ENCODE measurements at regions not wholly inside any gene's neighbourhood (a gene's known extent, or its start where the extent isn't known, plus 50 kb on each side); places are given as distances from the start of the nearest gene placed in this dataset.

GRCh38 chr5:35416217-35416988, 186.1 kb upstream of the PRLR start:
- H3K4me3 Mint-ChIP-seq = no peak overlapping the region
- no peak for DNase-seq (ENCODE audit: low spot score in 2 of 2)
- H3K36me3 Mint-ChIP-seq = no peaks in the 10 kb centered on the region
- H3K4me1 Mint-ChIP-seq = no peaks in the 10 kb centered on the region
- peaks cover 2% of the 10 kb centered on the region for H3K9me3 Mint-ChIP-seq
- ATAC-seq = no peak
- no peak overlapping the region for H3K27ac Mint-ChIP-seq

DNA sequence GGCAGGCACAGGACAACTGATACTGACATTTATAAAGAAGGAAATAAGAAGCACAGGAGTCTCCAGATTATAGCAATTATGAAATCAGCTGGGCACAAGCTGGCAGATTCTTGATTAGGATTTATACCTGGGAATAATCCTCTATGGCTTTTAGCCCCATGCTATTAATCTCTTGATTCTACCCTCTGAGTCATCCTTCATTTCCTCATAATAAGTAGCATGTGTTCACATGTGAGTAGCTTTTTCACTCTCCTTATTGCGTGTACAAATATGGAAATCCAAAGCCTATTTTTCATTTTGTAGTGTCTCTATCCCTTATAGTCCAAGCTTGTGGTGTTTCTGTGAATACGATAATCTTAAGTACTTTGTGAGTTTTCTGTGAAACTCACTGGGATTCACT, 185.0 kb upstream of the PRLR start:
- no peaks in the 10 kb centered on the region for H3K4me1 Mint-ChIP-seq
- ATAC-seq (no peak), DNase-seq (ENCODE audit: low spot score in 2 of 2) (no peak)
- H3K36me3 Mint-ChIP-seq = no peaks in the 10 kb centered on the region
- peaks cover 2% of the 10 kb centered on the region for H3K9me3 Mint-ChIP-seq
- no peak overlapping the region for H3K27ac Mint-ChIP-seq
- H3K4me3 Mint-ChIP-seq = no peak overlapping the region

DNA sequence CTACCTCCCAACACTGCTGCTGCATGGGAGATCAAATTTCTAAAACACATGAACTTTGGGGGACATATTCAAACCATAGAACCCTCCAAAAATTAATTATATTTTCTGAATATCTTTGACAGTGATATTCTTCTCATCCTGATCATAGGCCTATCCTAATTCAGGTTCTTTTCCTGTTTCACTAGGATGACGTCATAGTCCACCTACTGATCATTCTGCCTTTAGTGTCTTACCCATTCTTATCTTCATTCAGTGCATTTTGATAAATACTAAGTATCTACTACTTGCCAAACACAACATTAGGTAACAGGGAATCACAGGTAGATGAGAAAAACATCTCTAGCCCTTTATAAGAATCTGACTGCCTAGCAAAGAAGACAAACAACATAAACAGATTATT, 179.1 kb upstream of the PRLR start:
- DNase-seq (ENCODE audit: low spot score in 2 of 2) = no peak

DNA sequence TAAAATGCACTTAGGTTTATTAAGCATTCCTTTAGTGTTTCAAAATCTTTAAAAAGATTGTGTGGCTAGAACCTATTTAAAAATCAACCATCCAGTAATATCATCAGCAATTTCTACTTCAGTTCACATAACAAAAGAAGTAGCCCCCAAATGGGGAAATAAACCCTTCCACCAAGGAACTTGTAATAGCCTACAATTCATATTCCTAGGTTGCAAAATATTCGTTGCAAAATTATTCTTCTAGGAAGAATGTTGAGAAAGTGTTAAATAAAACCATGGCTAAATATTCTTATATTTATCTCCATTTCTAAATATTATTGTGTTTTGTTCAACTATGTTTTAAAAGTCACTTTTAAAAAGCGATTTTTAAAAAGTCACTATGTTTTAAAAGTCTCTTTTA, 177.9 kb upstream of the PRLR start:
- Mint-ChIP-seq H3K27ac (no peak overlapping the region), H3K36me3 (no peaks in the 10 kb centered on the region), H3K9me3 (peaks cover 2% of the 10 kb centered on the region), H3K4me3 (no peak overlapping the region), H3K4me1 (no peaks in the 10 kb centered on the region)
- DNase-seq (ENCODE audit: low spot score in 2 of 2) (no peak), ATAC-seq (no peak)

More for the DNA sequence above, 179.1 kb upstream of the PRLR start:
- Mint-ChIP-seq H3K4me1 (no peaks in the 10 kb centered on the region), H3K36me3 (no peaks in the 10 kb centered on the region), H3K9me3 (peaks cover 2% of the 10 kb centered on the region), H3K4me3 (no peak overlapping the region), H3K27ac (no peak overlapping the region)
- no peak for ATAC-seq

GRCh38 chr5:35407697-35408096, 177.4 kb upstream of the PRLR start:
- DNase-seq (ENCODE audit: low spot score in 2 of 2) = no peak
- Mint-ChIP-seq H3K27ac (no peak overlapping the region), H3K9me3 (peaks cover 2% of the 10 kb centered on the region), H3K4me3 (no peak overlapping the region), H3K36me3 (no peaks in the 10 kb centered on the region), H3K4me1 (no peaks in the 10 kb centered on the region)
- no peak for ATAC-seq

- no peak overlapping the region for H3K27ac Mint-ChIP-seq
- no peaks in the 10 kb centered on the region for H3K9me3 Mint-ChIP-seq
- no peak overlapping the region for H3K4me3 Mint-ChIP-seq
- H3K4me1 Mint-ChIP-seq = no peaks in the 10 kb centered on the region
- DNase-seq (ENCODE audit: low spot score in 2 of 2) (no peak), ATAC-seq (no peak)
- H3K36me3 Mint-ChIP-seq = no peaks in the 10 kb centered on the region
Observed at GRCh38 chr5:35405938-35406337, 175.7 kb upstream of the PRLR start.

GRCh38 chr5:35404701-35405100, 174.4 kb upstream of the PRLR start:
- H3K4me3 Mint-ChIP-seq = no peak overlapping the region
- no peaks in the 10 kb centered on the region for H3K9me3 Mint-ChIP-seq
- no peak for ATAC-seq
- H3K36me3 Mint-ChIP-seq = no peaks in the 10 kb centered on the region
- no peak overlapping the region for H3K27ac Mint-ChIP-seq
- DNase-seq (ENCODE audit: low spot score in 2 of 2) = no peak
- no peaks in the 10 kb centered on the region for H3K4me1 Mint-ChIP-seq

GRCh38 chr5:35393901-35394300, 163.6 kb upstream of the PRLR start:
- H3K27ac Mint-ChIP-seq = no peak overlapping the region
- H3K36me3 Mint-ChIP-seq = no peaks in the 10 kb centered on the region
- no peak overlapping the region for H3K4me3 Mint-ChIP-seq
- DNase-seq (ENCODE audit: low spot score in 2 of 2) (no peak), ATAC-seq (no peak)
- H3K4me1 Mint-ChIP-seq = no peaks in the 10 kb centered on the region
- peaks cover 8% of the 10 kb centered on the region for H3K9me3 Mint-ChIP-seq

DNA sequence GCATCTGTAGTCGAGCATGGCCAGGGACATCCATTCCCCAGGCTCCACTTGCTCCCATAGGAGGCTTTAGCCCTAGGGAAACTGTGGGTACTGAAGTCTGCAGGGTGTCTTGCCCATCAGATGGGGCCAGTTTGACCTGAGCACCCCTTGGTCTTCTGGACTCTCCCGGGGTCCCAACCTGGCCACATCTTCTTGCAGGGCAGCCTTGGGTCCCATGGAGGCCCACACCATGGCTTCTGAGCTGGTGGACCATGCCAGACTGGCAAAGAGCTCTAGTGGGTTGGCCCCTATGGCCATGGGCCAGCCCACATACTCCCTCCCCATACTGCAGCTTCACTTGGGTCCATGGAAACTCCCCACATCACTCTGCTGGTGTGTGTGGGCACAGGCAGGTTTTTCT, 154.4 kb upstream of the PRLR start:
- no peak overlapping the region for H3K27ac Mint-ChIP-seq
- H3K4me1 Mint-ChIP-seq = no peaks in the 10 kb centered on the region
- no peaks in the 10 kb centered on the region for H3K36me3 Mint-ChIP-seq
- H3K9me3 Mint-ChIP-seq = no peaks in the 10 kb centered on the region
- ATAC-seq (peak; percentile 19), DNase-seq (ENCODE audit: low spot score in 2 of 2) (no peak)
- no peak overlapping the region for H3K4me3 Mint-ChIP-seq

DNA sequence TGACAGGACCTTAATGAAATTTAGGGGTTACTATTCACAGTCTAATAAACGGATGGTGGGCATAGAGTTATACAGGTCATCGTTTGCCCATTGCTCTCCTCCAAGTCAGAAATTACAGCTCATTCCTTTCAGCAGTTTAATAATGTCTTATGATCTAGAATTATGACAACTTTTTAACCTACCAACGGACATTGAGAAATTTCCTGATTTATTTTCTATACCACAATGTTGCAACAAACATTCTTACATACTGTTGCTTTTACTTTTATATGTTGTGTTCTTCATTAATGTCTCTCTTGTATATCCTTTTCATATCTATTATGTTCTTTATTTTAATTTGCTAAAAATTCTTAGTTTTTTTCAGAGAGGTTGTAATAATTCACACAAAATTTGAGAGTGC, 152.8 kb upstream of the PRLR start:
- DNase-seq (ENCODE audit: low spot score in 2 of 2) (no peak), ATAC-seq (no peak)
- Mint-ChIP-seq H3K36me3 (no peaks in the 10 kb centered on the region), H3K4me3 (no peak overlapping the region), H3K27ac (no peak overlapping the region), H3K4me1 (no peaks in the 10 kb centered on the region), H3K9me3 (no peaks in the 10 kb centered on the region)

GRCh38 chr5:35377653-35378052, 147.4 kb upstream of the PRLR start:
- no peak overlapping the region for H3K4me3 Mint-ChIP-seq
- no peak overlapping the region for H3K27ac Mint-ChIP-seq
- DNase-seq (ENCODE audit: low spot score in 2 of 2) (no peak), ATAC-seq (no peak)
- no peaks in the 10 kb centered on the region for H3K4me1 Mint-ChIP-seq
- no peaks in the 10 kb centered on the region for H3K9me3 Mint-ChIP-seq
- no peaks in the 10 kb centered on the region for H3K36me3 Mint-ChIP-seq

DNA sequence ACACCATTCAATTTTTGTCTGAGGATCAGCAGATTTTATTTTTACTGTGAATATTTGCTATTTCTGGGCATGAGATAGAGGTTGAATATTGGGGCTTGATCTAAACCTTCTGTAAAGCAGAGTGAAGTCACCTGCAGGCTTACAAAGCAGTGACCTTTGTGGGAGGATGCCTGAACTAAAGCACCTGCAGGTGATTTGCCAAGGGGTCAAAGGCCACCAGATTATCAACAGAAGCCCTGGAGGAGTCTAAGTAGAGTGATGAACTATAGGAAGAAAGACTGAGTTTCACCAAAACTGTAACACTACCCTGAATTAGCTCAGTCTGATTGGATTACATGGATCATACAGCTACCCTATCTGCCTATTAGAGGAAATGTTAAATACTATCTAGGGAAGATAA, 144.3 kb upstream of the PRLR start:
- no peak overlapping the region for H3K27ac Mint-ChIP-seq
- no peaks in the 10 kb centered on the region for H3K4me1 Mint-ChIP-seq
- DNase-seq (ENCODE audit: low spot score in 2 of 2) (no peak), ATAC-seq (no peak)
- no peaks in the 10 kb centered on the region for H3K9me3 Mint-ChIP-seq
- no peaks in the 10 kb centered on the region for H3K36me3 Mint-ChIP-seq
- H3K4me3 Mint-ChIP-seq = no peak overlapping the region

GRCh38 chr5:35373249-35373648, 143.0 kb upstream of the PRLR start:
- Mint-ChIP-seq H3K27ac (no peak overlapping the region), H3K4me1 (no peaks in the 10 kb centered on the region), H3K4me3 (no peak overlapping the region), H3K9me3 (no peaks in the 10 kb centered on the region), H3K36me3 (no peaks in the 10 kb centered on the region)
- no peak for ATAC-seq
- DNase-seq (ENCODE audit: low spot score in 2 of 2) = no peak

DNA sequence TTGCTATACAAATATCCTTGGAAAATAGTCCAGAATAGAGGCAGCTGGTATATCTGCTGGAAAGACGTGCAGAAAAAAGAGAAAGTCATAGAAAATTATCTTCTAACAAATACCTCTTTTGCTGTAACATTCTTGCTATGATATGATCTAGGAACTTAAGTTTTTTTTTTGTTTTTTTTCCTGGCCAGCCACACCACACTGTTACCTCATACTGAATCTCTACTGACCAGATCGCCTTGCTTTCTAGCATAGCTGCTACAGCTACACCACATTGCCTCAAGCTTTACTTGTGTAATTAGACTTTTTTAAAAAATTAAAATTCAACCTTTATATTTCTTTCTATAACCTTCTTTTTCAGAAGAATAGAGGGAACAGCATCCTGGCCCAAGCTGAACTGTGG, 142.2 kb upstream of the PRLR start:
- Mint-ChIP-seq H3K9me3 (no peaks in the 10 kb centered on the region), H3K4me3 (no peak overlapping the region), H3K36me3 (no peaks in the 10 kb centered on the region), H3K4me1 (no peaks in the 10 kb centered on the region), H3K27ac (no peak overlapping the region)
- ATAC-seq (no peak), DNase-seq (ENCODE audit: low spot score in 2 of 2) (no peak)

DNA sequence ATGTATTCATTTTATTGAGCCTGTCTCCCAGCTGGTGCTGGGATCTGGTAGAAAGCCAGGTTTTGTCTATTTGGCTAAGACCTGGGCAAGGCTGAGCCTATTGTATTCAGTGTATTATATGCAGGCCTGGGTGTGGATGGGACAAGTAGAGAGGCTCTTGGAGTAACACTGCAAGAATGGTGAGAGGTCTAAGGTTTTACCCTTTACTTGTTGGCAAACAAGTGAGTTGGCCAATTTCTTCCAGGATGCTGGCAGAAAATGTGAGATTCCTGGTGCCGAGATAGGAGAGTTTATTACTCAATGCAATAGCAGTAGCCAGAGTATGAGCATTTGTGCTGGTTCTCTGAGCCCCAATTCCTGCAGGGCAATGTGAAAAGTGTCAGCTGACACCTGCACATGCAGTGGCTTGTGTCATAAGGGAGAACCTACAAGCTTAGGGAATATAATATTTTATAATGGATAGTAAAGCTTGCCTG, 141.7 kb upstream of the PRLR start:
- H3K9me3 Mint-ChIP-seq = no peaks in the 10 kb centered on the region
- DNase-seq (ENCODE audit: low spot score in 2 of 2) (no peak), ATAC-seq (no peak)
- H3K4me1 Mint-ChIP-seq = no peaks in the 10 kb centered on the region
- no peak overlapping the region for H3K4me3 Mint-ChIP-seq
- H3K36me3 Mint-ChIP-seq = no peaks in the 10 kb centered on the region
- no peak overlapping the region for H3K27ac Mint-ChIP-seq

DNA sequence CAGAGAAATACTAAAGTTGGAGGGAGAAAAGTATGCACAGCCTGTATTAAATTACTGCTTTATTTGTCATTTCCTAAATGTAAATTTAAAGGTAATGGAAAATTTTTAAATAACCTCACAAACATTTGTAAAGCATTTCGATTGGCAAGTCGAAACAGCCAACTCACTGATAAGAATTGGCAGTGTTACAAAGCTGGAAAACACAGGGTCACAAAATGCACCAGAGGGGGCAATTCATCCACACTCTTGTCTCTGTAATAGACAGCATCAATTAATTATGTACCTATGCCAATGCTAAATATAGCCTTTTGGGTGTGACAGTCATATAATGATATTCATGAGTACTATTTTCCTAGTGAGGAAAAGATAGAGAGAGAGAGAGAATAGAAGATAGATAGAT, 140.6 kb upstream of the PRLR start:
- no peaks in the 10 kb centered on the region for H3K4me1 Mint-ChIP-seq
- no peak overlapping the region for H3K4me3 Mint-ChIP-seq
- no peak for DNase-seq (ENCODE audit: low spot score in 2 of 2)
- H3K36me3 Mint-ChIP-seq = no peaks in the 10 kb centered on the region
- no peak for ATAC-seq
- H3K27ac Mint-ChIP-seq = no peak overlapping the region
- no peaks in the 10 kb centered on the region for H3K9me3 Mint-ChIP-seq
